HG03103 (cell line): ENCODE measurements at regions not wholly inside any gene's neighbourhood (a gene's known extent, or its start where the extent isn't known, plus 50 kb on each side); places are given as distances from the start of the nearest gene placed in this dataset.
A peak's percentile ranks its signal among the peaks of the same experiment; 100 is the strongest.

Experiments used
- ATAC-seq: cut with Tn5 transposase; IDR thresholded peaks from one replicate; pipeline ENCODE4 v1.9.1; 2021; ENCODE audit warnings: low read depth; ENCODE audit not compliant: unreplicated experiment

DNA sequence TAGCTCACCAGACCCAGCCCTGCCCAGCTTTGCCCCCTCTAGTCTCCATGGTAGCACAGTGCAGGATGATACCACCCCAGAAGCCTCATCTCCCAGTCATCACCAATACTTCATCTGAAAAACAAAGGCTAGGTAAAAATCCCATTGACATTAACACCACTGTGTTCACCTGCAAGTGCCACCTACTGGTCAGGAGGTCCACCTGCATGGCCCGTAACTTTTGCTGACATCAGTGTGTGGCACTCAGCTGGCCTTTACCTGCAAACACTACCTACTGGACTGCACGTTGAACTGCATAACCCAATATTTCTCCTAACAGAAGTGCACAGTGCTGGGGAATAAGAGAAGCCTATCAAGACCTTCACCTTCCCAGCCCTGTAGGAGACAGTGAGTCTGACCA, 234.7 kb upstream of the ADGRB3 start:
- no peak for ATAC-seq

DNA sequence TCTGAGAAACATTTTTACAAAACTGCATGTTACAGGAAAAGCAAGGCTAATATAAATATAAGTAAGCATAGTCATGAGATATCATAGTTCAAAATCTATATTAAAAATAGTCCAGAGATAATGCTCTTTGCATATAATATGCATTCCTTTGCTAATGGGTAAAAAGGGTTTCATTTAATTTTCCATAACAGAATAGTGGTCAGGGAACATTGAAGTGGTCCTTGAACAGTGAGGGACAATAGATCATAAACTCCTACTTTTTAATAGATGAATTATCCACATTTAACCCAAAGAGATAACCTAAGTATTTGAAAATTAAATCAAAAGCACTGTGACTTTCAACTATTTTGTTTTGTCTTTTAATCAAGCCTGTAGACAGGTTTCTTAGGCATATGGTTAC, 243.1 kb upstream of the ADGRB3 start:
- ATAC-seq = no peak

DNA sequence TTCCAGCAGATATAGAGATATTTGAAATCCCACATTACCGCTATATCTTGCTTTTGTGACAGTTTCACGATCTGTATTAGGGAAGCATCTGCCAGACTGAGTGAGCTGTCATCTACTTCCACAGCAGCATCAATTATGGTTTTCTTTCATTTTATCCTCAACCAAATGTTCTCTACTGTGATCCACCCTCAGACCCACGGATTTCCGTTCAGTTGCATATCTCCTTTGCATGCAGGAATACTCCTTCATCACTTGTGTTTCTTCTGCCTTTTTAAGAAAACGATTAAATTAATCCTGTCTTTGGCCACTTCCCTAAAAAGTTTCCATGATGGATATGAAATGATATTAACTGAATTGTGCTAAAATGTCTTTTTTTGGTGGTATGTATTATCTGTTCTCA, 262.1 kb upstream of the ADGRB3 start:
- ATAC-seq = no peak

DNA sequence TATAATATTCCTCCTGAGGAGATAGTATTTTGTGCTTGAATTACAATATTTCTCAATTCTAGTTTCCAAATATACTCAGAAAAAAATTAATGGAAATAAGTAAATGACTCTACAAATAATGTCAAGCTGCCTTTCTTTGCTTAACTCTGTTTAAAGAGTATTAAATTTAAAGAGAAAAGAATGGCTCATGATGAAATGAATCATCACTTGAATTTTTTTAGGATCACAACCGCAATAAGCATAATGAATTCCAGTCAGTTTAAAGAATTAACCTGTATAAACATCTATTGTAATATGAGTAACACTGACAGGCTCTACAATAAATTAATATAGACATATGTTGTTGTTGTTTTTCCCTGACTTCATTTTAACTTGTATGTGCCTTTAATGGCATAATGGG, 266.2 kb upstream of the ADGRB3 start:
- no peak for ATAC-seq

DNA sequence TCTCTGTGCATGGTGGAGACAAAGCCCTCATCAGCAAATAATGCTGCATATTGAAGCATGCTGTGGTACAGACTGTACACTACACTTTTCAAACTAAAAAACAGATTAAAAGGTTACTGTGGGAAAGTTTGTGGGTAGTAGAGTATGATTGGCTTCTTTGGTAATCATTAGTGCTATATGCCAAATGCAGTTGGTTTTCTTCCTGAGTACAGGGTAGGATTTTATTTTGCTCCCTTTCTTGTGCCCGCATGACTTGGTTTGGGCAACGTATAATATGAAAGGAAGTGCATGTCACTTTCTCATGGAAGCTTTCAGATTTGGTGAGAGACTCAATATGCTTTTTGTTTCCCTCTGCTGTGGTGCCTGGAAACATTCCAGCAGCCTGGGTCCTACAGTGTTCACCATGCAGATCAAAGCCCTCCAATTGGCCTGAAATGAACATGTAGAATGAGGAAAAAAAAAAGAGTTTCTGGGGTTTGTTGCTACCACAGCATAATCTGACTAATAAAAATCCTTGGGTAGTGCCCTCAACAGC, 270.7 kb upstream of the ADGRB3 start:
- ATAC-seq = no peak

DNA sequence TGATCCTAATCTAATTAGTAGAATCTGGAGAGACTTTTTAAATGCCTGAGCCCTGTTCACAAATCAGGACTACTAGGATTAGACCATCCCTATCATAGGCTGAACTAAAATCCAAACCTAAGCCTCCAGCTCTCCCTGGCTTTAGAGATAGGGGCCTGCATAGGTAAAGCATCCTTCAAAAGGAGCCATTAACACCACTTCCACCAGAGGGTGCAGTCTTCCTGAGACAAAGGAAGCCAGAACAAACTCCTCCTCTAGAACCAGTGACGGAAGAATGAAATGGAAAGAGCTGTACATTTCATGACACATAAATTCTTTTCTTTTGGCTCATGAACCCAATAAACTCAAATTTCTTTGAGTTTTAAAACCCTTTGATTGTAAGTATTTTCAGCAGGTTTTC, 291.2 kb upstream of the ADGRB3 start:
- peak; percentile 89 for ATAC-seq

DNA sequence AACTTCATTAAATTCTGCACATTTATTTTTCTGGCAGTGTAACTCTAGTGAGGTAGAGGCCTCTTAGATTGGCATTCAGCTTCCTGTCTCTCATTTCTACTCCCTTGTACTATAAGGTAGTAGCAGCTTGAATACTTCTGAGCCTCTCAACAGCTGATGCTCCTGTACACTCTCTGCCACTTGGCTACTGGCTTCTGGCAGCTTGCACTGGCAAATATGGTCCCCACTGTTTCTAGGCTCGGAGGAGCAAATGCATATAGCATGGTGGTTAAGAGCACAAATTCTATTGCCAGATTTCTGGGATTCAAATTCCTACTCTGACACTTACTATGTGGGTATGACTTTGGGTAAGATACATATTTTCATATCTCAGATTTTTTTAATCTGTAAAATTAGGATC, 292.8 kb upstream of the ADGRB3 start:
- ATAC-seq = no peak

DNA sequence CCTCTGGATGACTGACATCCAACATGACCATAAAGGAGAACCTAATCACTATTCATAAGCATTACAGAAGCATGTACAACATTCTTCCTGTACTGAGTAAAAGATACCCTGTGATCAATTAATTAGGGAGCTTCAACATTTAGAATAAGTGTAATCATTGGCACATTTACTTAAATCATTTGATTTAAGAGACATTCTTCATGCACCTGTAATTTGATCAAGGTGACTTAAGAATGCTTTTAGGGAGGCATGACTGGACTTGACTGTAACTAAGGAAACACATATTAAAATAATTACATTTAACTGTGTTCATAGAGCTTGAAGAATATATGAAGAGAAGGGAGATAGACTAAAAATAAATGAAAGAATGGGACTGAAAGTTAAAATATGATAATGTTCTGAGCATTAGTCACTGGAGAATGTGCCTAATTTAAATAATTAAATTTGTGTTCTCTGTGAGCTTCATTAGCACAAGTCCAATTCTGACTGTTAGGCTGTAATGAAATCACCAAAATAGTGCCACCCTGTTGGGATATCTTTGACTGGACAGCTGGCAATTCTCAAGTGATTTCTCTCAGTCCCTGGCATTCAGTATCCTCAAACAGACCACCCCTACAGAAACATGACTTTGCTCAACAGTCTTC, 295.5 kb upstream of the ADGRB3 start:
- ATAC-seq = no peak

DNA sequence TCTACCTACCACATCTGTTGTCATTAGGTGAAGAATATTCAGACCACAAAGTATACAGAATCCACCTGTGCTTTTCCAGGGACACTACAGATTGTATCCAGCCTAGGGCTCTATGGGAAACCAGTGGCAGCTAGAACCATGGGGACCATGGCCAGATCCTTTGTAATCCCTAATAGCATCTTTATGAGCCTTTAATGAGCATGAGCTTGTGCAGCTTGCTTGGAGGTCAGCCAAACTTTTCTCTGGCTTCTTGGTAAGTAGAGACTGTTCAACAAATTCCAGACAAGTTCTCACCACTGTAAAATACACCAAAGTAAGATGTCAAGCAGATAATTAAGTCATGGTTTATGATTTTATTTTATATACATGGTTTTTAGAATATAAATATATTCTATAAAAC, 301.6 kb upstream of the ADGRB3 start:
- no peak for ATAC-seq

DNA sequence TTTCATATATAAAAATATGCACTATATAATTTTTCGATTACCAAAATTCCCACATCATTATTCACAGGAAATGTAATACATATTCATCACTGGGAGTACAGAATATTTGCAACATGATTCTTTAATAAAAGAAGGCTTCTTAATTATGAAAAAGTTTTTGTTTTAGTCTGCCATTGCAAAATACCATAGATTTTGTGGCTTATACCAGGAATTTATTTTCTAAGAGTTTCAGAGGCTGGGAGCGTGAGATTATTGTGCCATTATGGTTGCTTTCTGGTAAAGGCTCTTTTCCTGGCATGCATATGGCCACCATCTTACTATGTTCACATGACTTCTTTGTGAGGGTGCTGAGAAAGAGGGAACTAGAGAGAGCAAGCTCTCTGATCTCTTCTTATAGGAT, 306.9 kb upstream of the ADGRB3 start:
- no peak for ATAC-seq

DNA sequence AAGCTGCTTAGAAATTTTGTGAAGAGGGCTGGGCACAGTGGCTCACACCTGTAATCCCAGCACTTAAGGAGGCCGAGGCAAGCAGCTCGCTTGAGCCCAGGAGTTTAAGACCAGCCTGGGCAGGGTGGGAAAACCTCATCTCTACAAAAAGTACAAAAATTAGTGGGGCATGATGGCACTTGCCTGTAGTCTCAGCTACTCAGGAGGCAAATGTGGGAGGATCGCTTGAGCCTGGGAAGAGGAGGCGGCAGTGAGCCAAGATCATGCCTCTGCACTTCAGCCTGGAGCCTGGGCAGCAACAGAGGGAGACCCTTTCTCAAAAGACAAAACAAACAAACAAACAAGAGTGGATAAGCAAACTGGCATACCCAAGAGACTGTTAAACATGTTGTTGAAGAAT, 308.3 kb upstream of the ADGRB3 start:
- no peak for ATAC-seq

DNA sequence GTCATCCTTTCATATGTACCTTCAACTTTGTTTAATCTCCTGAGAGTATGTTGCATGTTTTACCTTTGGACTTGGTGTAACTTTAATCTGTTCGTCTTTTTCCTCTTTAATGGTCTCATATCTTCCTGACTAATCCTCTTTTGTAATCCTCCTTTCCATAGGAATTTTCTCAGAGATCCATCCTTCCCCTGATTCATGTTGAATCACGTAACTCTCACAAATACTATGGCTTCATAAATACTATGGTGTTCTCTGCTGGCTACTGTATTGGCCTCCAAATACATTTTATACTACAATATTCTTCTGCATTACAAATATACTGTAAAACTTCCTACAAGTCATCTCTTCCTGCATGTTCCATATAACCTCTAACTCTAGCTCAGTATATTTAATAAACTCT, 317.7 kb upstream of the ADGRB3 start:
- no peak for ATAC-seq

DNA sequence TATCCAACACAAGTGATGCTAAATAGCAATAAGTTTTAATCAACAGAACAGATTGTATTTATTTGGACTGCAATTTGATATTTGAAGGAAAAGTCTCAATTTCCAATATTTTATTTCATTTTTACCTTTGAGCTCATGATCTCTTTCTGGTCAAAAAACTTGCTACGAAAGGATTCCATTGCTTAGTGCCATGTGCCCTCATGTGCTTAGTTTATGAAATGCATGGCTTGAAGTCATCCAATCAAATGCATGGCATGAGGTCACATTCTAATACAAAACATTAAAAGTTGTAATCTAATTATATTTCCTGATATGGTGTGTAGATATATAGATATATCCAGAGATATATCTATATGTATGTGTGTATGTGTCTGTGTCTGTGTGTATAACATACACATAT, 321.2 kb upstream of the ADGRB3 start:
- no peak for ATAC-seq

DNA sequence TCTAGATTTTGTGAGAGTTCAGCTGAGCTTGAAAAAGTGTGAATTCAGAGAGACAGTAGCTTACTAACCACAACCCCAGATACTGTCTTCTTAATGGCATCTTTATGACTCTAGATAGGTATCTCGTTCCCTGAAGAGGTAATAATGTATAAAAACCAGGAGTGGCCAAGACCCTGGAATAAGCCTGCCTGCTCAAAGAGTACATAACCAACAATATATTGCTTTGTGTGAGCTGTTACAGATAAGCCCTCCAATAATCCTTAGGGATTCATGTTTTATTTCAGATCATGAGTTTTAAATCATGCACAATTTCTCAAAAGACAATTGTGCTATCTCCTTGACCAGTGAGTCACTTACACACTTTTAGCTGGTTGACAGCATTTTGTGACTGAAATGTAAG, 327.8 kb upstream of the ADGRB3 start:
- ATAC-seq = no peak

DNA sequence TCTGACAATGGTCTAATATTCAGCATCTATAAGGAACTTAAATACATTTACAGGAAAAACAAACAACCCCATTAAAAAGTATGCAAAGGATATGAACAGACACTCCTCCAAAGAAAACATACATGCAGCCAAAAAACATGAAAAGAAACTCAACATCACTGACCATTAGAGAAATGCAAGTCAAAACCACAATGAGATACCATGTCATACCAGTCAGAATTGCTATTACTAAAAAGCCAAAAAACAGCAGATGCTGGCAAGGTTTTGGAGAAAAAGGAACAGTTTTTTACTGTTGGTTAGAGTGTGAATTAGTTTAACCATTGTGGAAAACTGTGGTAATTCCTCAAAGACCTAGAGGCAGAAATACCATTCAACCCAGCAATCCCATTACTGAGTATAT, 339.0 kb upstream of the ADGRB3 start:
- ATAC-seq = no peak

DNA sequence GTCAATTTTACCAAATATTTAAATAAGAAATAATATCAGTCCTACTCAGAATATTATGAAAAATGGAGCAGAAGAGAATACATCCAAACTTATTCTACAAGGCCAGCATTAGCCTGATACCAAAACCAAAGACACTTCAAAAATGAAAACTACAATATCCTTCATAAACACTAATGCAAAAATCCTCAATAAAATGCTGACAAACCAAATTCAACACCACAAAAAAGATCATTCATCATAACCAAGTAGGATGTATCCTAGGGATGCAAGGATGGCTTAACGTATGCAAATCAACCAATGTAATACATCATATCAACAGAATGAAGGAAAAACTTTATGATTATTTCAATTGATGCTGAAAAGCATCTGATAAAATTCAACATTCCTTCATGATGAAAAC, 352.4 kb upstream of the ADGRB3 start:
- no peak for ATAC-seq

DNA sequence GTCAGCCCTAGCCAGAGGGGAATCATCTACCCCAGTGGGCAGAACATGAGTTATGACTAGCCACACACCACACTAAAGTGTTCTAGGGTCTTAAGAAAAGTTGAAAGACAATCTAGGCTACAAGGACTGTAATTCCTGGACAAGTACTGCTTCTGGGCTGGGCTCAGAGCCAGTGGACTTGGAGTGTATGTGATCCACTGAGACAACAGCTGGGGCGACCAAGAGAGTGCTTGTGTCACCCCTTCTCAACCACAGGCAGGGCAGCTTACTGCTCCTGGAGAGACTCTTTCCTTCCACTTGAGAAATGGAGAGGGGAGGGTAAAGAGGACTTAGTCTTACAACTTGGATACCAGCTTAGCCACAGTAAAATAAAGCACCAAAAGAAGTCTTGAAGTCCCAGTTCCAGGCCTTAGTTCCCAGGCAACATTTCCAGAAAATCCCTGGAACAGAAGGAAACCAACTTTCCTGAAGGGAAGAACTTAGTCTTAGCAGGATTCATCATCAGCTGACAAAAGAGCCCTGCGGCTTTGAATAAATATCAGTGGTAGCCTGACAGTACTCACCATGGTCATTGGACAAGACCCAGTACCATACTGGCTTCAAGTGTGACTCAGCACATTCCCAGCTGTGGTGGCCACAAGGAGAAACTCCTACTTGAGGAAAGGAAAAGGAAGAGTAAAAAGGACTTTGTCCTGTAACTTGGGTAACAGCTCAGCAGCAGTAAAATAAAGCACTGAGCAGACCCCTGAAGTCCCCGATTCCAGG, 355.1 kb upstream of the ADGRB3 start:
- ATAC-seq = no peak

DNA sequence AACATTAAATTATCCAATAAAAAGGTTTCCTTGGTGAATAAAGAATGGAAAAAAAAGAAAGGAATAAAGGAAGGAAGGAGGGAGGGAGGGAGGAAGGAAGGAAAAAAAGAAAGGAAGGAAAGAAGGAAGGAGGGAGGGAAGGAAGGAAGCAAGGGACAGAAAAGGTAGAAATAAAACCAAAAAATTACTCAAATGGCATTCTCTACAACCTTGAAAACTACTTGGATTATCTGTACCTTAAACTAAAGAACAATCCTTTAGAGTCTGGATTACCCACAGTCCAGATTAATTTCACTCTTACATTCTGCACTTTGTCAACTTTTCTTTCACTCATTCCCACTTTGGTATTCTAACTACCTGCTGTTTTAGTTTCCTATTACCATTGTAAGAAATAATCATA, 361.8 kb upstream of the ADGRB3 start:
- ATAC-seq = no peak

DNA sequence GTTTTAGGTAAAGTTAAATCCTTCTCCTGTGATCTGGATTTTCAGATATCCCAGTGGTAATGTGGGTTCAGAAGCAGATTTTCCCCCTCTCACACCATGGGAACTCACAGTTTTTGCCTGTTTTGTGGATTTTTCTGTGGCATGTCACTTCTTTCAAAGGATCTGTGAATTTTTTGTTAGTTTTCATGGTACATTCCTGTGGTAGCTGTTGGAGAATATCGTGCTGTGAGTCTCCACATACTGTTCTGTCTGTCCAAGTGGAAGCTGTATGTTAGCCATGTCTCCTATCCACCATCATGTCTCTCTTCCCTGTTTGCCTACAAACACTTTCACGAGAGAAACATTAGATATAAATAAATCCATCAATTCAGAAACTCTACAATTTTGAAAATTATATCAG, 378.7 kb upstream of the ADGRB3 start:
- ATAC-seq = no peak

DNA sequence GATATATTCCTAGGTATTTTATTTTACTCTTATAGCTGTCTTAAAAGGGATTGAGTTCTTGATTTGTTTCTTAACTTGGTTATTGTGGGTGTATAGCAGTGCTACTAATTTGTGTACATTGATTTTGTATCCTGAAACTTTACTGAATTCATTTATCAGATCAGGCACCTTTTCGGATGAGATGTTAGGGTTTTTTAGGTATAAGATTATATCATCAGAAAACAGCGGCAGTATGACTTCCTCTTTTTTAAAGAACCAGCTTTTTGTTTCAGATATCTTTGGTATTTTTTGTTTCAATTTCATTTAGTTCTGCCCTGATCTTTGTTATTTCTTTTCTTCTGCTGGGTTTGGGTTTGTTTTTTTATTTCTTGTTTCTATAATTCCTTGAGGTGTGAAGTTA, 382.4 kb upstream of the ADGRB3 start:
- peak; percentile 81 for ATAC-seq

DNA sequence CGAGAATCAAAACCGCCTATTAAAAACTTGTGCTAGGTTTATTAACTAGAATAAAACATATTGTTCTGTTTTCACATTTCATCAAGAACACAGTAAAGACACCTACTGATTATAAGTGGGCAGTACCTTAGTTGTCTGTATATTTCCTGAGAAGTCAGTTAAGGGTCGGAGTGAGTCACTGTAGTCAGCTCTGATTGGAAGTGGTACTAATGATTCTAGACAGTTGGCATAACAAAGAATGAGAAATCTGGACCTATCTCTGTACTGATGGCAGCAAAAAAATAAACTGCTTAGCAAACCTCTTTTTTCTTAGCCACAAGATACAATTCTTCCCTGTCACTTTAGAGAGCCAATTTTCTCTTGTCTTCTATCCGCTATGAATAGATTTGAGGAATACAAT, 387.3 kb upstream of the ADGRB3 start:
- ATAC-seq = no peak

DNA sequence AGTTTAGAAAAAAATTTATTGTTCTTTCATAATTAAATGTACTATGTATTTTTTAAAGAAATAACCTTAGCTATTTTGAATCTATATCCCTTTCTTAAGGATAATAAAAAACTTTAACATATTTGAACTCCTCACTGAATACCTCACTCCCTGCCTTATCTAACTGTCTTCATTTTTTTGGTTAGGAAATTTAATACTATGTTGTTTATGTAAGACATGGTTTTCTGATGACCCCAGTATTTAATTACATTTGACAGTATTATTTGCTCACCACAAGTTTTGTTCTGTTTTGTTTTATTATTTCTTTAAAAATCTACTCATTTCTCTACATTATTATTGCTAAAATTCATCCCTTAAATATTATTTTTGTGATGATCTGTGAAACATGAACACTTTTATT, 394.4 kb upstream of the ADGRB3 start:
- no peak for ATAC-seq
